H9 (cell line): ENCODE measurements at regions not wholly inside any gene's neighbourhood (a gene's known extent, or its start where the extent isn't known, plus 50 kb on each side); places are given as distances from the start of the nearest gene placed in this dataset.

ENCODE experiments used
- DNase-seq: peaks from one replicate; pipeline ENCODE4 v3.0.0-alpha.2; 2017
- H2AFZ ChIP-seq: one replicate; pipeline ENCODE4 v1.6.1; 2013; ENCODE audit warnings: mild to moderate bottlenecking, low read length, control low read depth, moderate library complexity
- H2AK5ac ChIP-seq: 2 replicates; pipeline ENCODE4 v1.6.1; 2013; ENCODE audit warnings: low read length, control low read depth, mixed read lengths; ENCODE audit not compliant: insufficient read length
- H2BK120ac ChIP-seq: one replicate; pipeline ENCODE4 v1.6.1; 2013; ENCODE audit warnings: low read depth, mild to moderate bottlenecking, low read length, control low read depth, inconsistent platforms; ENCODE audit not compliant: poor library complexity, severe bottlenecking
- H2BK12ac ChIP-seq: 2 replicates; pipeline ENCODE4 v1.6.1; 2013; ENCODE audit warnings: low read length, control low read depth, mixed read lengths, low read depth; ENCODE audit not compliant: insufficient read length
- H2BK15ac ChIP-seq: 2 replicates; pipeline ENCODE4 v1.6.1; 2013; ENCODE audit warnings: low read depth, low read length, control low read depth
- H2BK20ac ChIP-seq: one replicate; pipeline ENCODE4 v1.6.1; 2013; ENCODE audit warnings: low read depth, mild to moderate bottlenecking, low read length, control low read depth, inconsistent platforms; ENCODE audit not compliant: poor library complexity, severe bottlenecking
- H2BK5ac ChIP-seq: 2 replicates; pipeline ENCODE4 v1.6.1; 2013; ENCODE audit warnings: low read length, control low read depth, mixed read lengths; ENCODE audit not compliant: insufficient read length
- H3K14ac ChIP-seq: 2 replicates; pipeline ENCODE4 v1.6.1; 2013; ENCODE audit warnings: low read length, control low read depth; ENCODE audit not compliant: insufficient read depth
- H3K18ac ChIP-seq: 2 replicates; pipeline ENCODE4 v1.6.1; 2013; ENCODE audit warnings: low read depth, mild to moderate bottlenecking, mixed read lengths, low read length, control low read depth; ENCODE audit not compliant: insufficient read length
- H3K23ac ChIP-seq: 2 replicates; pipeline ENCODE4 v1.6.1; 2013; ENCODE audit warnings: low read length, control low read depth, mixed read lengths, low read depth; ENCODE audit not compliant: insufficient read length
- H3K23me2 ChIP-seq: 2 replicates; pipeline ENCODE4 v1.6.1; 2013; ENCODE audit warnings: low read depth, mild to moderate bottlenecking, mixed read lengths, low read length, control low read depth; ENCODE audit not compliant: insufficient read length, poor library complexity, severe bottlenecking
- H3K27ac ChIP-seq: 2 replicates; pipeline ENCODE4 v1.5.1; 2013; ENCODE audit warnings: low read length, control low read depth, mixed read lengths, low read depth; ENCODE audit not compliant: insufficient read length
- H3K27me3 ChIP-seq: 2 replicates; pipeline ENCODE4 v1.6.1; 2013; ENCODE audit warnings: low read length, control low read depth, inconsistent platforms; ENCODE audit not compliant: insufficient read depth
- H3K4ac ChIP-seq: 2 replicates; pipeline ENCODE4 v1.6.1; 2013; ENCODE audit warnings: low read depth, mild to moderate bottlenecking, control low read depth, inconsistent platforms, low read length, moderate library complexity
- H3K4me1 ChIP-seq: 2 replicates; pipeline ENCODE4 v1.6.1; 2013; ENCODE audit warnings: low read length, control low read depth, inconsistent platforms; ENCODE audit not compliant: insufficient read depth
- H3K4me2 ChIP-seq: 2 replicates; pipeline ENCODE4 v1.6.1; 2013; ENCODE audit warnings: low read length, control low read depth, mixed read lengths; ENCODE audit not compliant: insufficient read length, insufficient read depth
- H3K56ac ChIP-seq: 2 replicates; pipeline ENCODE4 v1.6.1; 2013; ENCODE audit warnings: low read depth, mild to moderate bottlenecking, mixed read lengths, low read length, control low read depth; ENCODE audit not compliant: insufficient read length
- H3K79me1 ChIP-seq: 2 replicates; pipeline ENCODE4 v1.6.1; 2013; ENCODE audit warnings: low read depth, mild to moderate bottlenecking, moderate library complexity, low read length, control low read depth, inconsistent platforms; ENCODE audit not compliant: insufficient read depth, poor library complexity, severe bottlenecking
- H3K79me2 ChIP-seq: 2 replicates; pipeline ENCODE4 v1.6.1; 2013; ENCODE audit warnings: low read length, control low read depth, inconsistent platforms; ENCODE audit not compliant: insufficient read depth
- H3K9ac ChIP-seq: 2 replicates; pipeline ENCODE4 v1.6.1; 2013; ENCODE audit warnings: low read length, control low read depth, mixed read lengths; ENCODE audit not compliant: insufficient read length; ENCODE audit errors: extremely low read depth
- H3K9me3 ChIP-seq: one replicate; pipeline ENCODE4 v1.6.1; 2013; ENCODE audit warnings: low read depth, low read length, inconsistent platforms; ENCODE audit not compliant: control insufficient read depth
- H3T11ph ChIP-seq: one replicate; pipeline ENCODE4 v1.6.1; 2013; ENCODE audit warnings: mild to moderate bottlenecking, low read length, control low read depth, inconsistent platforms
- H4K20me1 ChIP-seq: one replicate; pipeline ENCODE4 v1.6.1; 2013; ENCODE audit not compliant: control insufficient read depth, insufficient read length, insufficient read depth
- H4K5ac ChIP-seq: 2 replicates; pipeline ENCODE4 v1.6.1; 2013; ENCODE audit warnings: low read depth, mild to moderate bottlenecking, mixed read lengths, low read length, control low read depth; ENCODE audit not compliant: insufficient read length
- H4K8ac ChIP-seq: replicated peaks from 2 replicates; pipeline ENCODE4 v1.6.1; 2013; ENCODE audit warnings: low read length, control low read depth, mixed read lengths, low read depth; ENCODE audit not compliant: insufficient read length
- H4K91ac ChIP-seq: 2 replicates; pipeline ENCODE4 v1.6.1; 2013; ENCODE audit warnings: low read depth, mild to moderate bottlenecking, moderate library complexity, mixed read lengths, low read length, control low read depth; ENCODE audit not compliant: insufficient read length
- H3K27ac Mint-ChIP-seq, 3 experiments: 2 replicates in 2 of 3; 3 replicates in 1 of 3; pipeline ENCODE4 v1.8.0; 2020 to 2021; ENCODE audit warnings: mixed read lengths in 3 of 3, mild to moderate bottlenecking in 1 of 3, moderate library complexity in 1 of 3
- H3K27me3 Mint-ChIP-seq: 2 replicates; pipeline ENCODE4 v1.8.0; 2021; ENCODE audit warnings: low read depth, mild to moderate bottlenecking, moderate library complexity, mixed read lengths
- H3K36me3 Mint-ChIP-seq, 3 experiments: 2 replicates in 2 of 3; 3 replicates in 1 of 3; pipeline ENCODE4 v1.8.0; 2020 to 2021; ENCODE audit warnings: low read depth in 3 of 3, mixed read lengths in 3 of 3; ENCODE audit not compliant: insufficient read depth in 1 of 3
- H3K4me1 Mint-ChIP-seq, 2 experiments: 2 replicates each; pipeline ENCODE4 v1.8.0; 2020; ENCODE audit warnings: mixed read lengths in 2 of 2
- H3K4me3 Mint-ChIP-seq, 2 experiments: 2 replicates in 1 of 2; 3 replicates in 1 of 2; pipeline ENCODE4 v1.8.0; 2020 to 2021; ENCODE audit warnings: mild to moderate bottlenecking in 2 of 2, mixed read lengths in 2 of 2, moderate library complexity in 1 of 2
- H3K9me3 Mint-ChIP-seq, 2 experiments: 2 replicates in 1 of 2; 3 replicates in 1 of 2; pipeline ENCODE4 v1.8.0; 2020; ENCODE audit warnings: mild to moderate bottlenecking in 2 of 2, mixed read lengths in 2 of 2, moderate library complexity in 1 of 2
- CTCF ChIP-seq: fragments of 200-600 bp; sonication (generic); conservative IDR thresholded peaks from 3 replicates; pipeline ENCODE4 v1.8.0; 2021; ENCODE audit warnings: antibody characterized with exemption, mild to moderate bottlenecking
- WGBS: extraction: QIAGEN DNeasy Blood & Tissue Kit; methylation state at CpG from one replicate; pipeline ENCODE4 v1.1.7; 2013; ENCODE audit warnings: missing lambda C conversion rate, low lambda C conversion rate, mixed read lengths; ENCODE audit not compliant: insufficient read length; ENCODE audit errors: extremely low coverage; 5-methylcytosine and 5-hydroxymethylcytosine counted together

GRCh38 chr5:61281686-61282085 lies 50.4 kb upstream of the ZSWIM6 start:
- no peak overlapping the region for H3T11ph ChIP-seq
- no peak overlapping the region for H3K56ac ChIP-seq
- no peaks in the 10 kb centered on the region for H3K79me1 ChIP-seq
- no CpG with 5 or more reads among the region's 1 CpG for WGBS
- H3K4me3 Mint-ChIP-seq: no peak overlapping the region
- H3K18ac ChIP-seq: no peak overlapping the region
- no peaks in the 10 kb centered on the region for H3K4me1 ChIP-seq
- H3K27ac Mint-ChIP-seq: no peak overlapping the region; a peak in 1 of 7 replicates
- no peak overlapping the region for H3K27ac ChIP-seq
- H3K9ac ChIP-seq: no peak overlapping the region
- H2BK15ac ChIP-seq: no peak overlapping the region
- no peak overlapping the region for H2BK12ac ChIP-seq
- DNase-seq: no peak
- no peaks in the 10 kb centered on the region for H3K9me3 ChIP-seq
- no peak overlapping the region for H2BK120ac ChIP-seq
- H4K5ac ChIP-seq: no peak overlapping the region
- no peak overlapping the region for H3K23ac ChIP-seq
- no peaks in the 10 kb centered on the region for H3K79me2 ChIP-seq
- no peak overlapping the region for H4K8ac ChIP-seq
- no peak for TF ChIP-seq CTCF
- no peak overlapping the region for H2BK5ac ChIP-seq
- no peaks in the 10 kb centered on the region for H3K27me3 ChIP-seq
- H4K91ac ChIP-seq: no peak overlapping the region
- H3K23me2 ChIP-seq: no peaks in the 10 kb centered on the region
- no peak overlapping the region for H3K4me2 ChIP-seq
- no peak overlapping the region for H3K14ac ChIP-seq
- H3K27me3 Mint-ChIP-seq: peaks cover 1% of the 10 kb centered on the region
- no peaks in the 10 kb centered on the region; a peak in 1 of 5 replicates for H3K9me3 Mint-ChIP-seq
- peaks cover 8 to 11% of the 10 kb centered on the region in 2 experiments for H3K4me1 Mint-ChIP-seq
- H2AFZ ChIP-seq: no peak overlapping the region
- no peak overlapping the region for H3K4ac ChIP-seq
- no peaks in the 10 kb centered on the region for H4K20me1 ChIP-seq
- no peaks in the 10 kb centered on the region for H3K36me3 Mint-ChIP-seq
- no peak overlapping the region for H2BK20ac ChIP-seq
- H2AK5ac ChIP-seq: no peak overlapping the region
